ENCODE measurements at regions not wholly inside any gene's neighbourhood (a gene's known extent, or its start where the extent isn't known, plus 50 kb on each side); places are given as distances from the start of the nearest gene placed in this dataset.
"Not testable (repeated sequence)": the region's sequence is repeated elsewhere in the genome, so short reads cannot be mapped to it uniquely, and the experiment has no call there.

GRCh38 chr4:188732131-188732530 is 592.9 kb downstream of the TRIML1 start:
- no peaks in the 10 kb centered on the region for H3K36me3 ChIP-seq
- ATAC-seq, result no peak
- intact Hi-C loops (cut with DNase I), result no loop called here
- H3K27me3 ChIP-seq, result no peaks in the 10 kb centered on the region
- no peaks in the 10 kb centered on the region for H3K4me1 ChIP-seq
- no peak overlapping the region for H3K27ac ChIP-seq
- H3K4me3 ChIP-seq, result no peak overlapping the region
- DNase-seq, result no peak
- 78 to 88% methylated on average over 3 of the region's 3 CpGs for WGBS, 2 donors
- H3K9me3 ChIP-seq, result peaks cover 0 to 25% (median 0%) of the 10 kb centered on the region in 11 donors
- TF ChIP-seq, protein P1, sequence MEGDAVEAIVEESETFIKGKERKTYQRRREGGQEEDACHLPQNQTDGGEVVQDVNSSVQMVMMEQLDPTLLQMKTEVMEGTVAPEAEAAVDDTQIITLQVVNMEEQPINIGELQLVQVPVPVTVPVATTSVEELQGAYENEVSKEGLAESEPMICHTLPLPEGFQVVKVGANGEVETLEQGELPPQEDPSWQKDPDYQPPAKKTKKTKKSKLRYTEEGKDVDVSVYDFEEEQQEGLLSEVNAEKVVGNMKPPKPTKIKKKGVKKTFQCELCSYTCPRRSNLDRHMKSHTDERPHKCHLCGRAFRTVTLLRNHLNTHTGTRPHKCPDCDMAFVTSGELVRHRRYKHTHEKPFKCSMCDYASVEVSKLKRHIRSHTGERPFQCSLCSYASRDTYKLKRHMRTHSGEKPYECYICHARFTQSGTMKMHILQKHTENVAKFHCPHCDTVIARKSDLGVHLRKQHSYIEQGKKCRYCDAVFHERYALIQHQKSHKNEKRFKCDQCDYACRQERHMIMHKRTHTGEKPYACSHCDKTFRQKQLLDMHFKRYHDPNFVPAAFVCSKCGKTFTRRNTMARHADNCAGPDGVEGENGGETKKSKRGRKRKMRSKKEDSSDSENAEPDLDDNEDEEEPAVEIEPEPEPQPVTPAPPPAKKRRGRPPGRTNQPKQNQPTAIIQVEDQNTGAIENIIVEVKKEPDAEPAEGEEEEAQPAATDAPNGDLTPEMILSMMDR (IDR thresholded peaks at IDR 0.05), result no peak

GRCh38 chr4:188735082-188735481 is 595.8 kb downstream of the TRIML1 start:
- DNase-seq (no peak), ATAC-seq (no peak)
- Histone ChIP-seq H3K4me1 (no peaks in the 10 kb centered on the region), H3K27me3 (no peaks in the 10 kb centered on the region), H3K36me3 (no peaks in the 10 kb centered on the region), H3K27ac (no peak overlapping the region), H3K9me3 (peaks cover 0 to 21% (median 0%) of the 10 kb centered on the region in 11 donors), H3K4me3 (no peak overlapping the region)
- 92 to 94% methylated on average over 15 of the region's 15 CpGs for whole genome bisulfite sequencing, 2 donors
- TF ChIP-seq, protein P1 (IDR thresholded peaks at IDR 0.05), result no peak
- intact Hi-C loops (cut with DNase I), result no loop called here

DNA sequence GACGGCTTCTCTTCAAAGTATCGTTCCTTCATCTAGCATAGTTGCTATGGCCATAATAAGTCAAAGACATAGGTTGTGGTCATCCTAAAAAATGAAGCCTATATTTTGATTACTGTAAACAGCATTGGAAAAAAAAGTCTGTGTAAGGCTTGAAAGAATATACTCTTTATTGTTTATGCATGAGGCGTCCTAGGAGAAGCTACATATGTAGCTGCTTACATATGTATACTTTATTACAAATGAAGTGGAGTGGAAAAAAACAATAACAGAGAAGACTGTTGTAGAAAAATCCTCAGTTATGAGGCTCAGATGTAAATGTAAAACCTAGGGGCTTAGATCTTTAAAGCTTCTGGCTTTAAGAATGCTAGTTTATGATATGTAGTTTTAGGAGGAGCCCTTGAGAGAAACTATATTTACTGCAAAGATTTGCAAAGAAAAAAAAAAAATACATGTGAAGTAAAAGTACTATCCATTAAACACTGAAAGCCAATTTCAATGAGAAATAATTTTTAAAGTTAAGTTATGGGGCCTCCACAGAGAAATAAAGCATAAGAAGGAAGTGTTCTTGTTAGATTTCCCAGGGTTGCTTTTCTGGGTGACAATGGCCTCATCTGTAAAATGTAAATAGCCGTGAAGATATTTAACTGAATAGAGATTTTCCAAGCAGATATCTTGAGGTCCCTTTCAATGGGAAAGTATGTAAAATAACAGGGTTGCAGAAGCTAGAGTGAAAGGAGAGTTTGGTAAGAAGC is 598.2 kb downstream of the TRIML1 start:
- no peak overlapping the region for H3K4me3 ChIP-seq
- H3K4me1 ChIP-seq, result no peaks in the 10 kb centered on the region
- H3K36me3 ChIP-seq, result no peaks in the 10 kb centered on the region
- H3K9me3 ChIP-seq, result peaks cover 0 to 13% (median 0%) of the 10 kb centered on the region in 11 donors
- no peak for ATAC-seq
- no peaks in the 10 kb centered on the region for H3K27me3 ChIP-seq
- WGBS, 2 donors, result 90 to 91% methylated on average over 4 of the region's 4 CpGs
- intact Hi-C loops (cut with DNase I), result no loop called here
- TF ChIP-seq, protein P1 (IDR thresholded peaks at IDR 0.05), result no peak
- no peak overlapping the region for H3K27ac ChIP-seq
- no peak for DNase-seq

DNA sequence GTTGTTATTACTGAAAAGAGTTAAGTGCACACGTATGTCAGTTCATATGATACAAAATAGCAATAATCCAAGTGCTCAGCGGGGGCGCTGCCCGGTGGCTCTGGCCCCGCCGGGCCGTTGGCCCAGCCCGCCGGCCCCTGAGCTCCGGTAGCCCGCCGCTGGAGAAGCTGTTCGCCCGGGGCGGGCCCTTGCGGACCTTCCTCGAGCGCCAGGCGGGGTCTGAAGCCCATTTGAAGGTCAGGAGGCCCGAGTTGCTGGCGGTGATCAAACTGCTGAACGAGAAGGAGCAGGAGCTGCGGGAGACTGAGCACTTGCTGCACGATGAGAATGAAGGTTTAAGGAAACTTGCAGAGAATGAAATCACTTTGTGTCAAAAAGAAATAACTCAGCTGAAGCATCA is 599.0 kb downstream of the TRIML1 start:
- H3K9me3 ChIP-seq; DNase-seq; H3K27me3 ChIP-seq; H3K4me1 ChIP-seq; intact Hi-C loops (cut with DNase I); H3K36me3 ChIP-seq: not testable (repeated sequence)
- Histone ChIP-seq H3K27ac (peak overlapping the region in 3 of 10 donors; percentile 51 to 60 (median 53)), H3K4me3 (peak overlapping the region in 5 of 10 donors; percentile 36 to 52 (median 46))
- 81 to 83% methylated on average over 18 to 20 of the region's 24 CpGs for WGBS, 2 donors
- ATAC-seq, result peak in 2 of 8 donors; percentile 39 to 44

DNA sequence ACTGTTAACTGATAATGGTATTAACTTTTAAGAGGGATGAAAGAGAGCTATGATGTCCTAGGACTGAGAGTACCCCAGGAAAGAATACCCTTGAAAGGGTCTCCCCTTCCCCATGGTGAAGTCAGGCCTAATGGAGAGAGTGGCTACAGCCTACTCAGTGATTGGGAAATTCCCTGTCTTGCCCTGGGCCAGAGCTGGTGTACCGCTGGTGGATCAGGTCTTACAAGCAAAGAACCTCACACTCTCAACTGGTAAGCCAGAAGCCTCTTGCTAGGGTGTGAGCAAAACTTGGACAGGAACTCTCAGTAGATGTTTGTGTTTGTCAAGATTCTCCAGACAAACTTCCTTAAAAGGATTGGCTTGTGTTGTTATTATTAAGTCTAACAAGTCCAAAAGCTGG is 600.9 kb downstream of the TRIML1 start:
- H3K9me3 ChIP-seq, result peaks cover 0 to 13% (median 0%) of the 10 kb centered on the region in 11 donors
- DNase-seq; H3K4me3 ChIP-seq; H3K27ac ChIP-seq; ATAC-seq; H3K36me3 ChIP-seq; H3K4me1 ChIP-seq; H3K27me3 ChIP-seq; intact Hi-C loops (cut with DNase I): not testable (repeated sequence)
- 91 to 93% methylated on average over 1 of the region's 1 CpG for WGBS, 2 donors

- H3K4me3 ChIP-seq; DNase-seq; ATAC-seq; H3K27me3 ChIP-seq; H3K27ac ChIP-seq; H3K36me3 ChIP-seq; H3K4me1 ChIP-seq; intact Hi-C loops (cut with DNase I): not testable (repeated sequence)
- peaks cover 0 to 13% (median 0%) of the 10 kb centered on the region in 11 donors for H3K9me3 ChIP-seq
- WGBS, 2 donors, result 60% methylated on average over 1 of the region's 1 CpG; no CpG with 5 or more reads in 1 of the 2 donors
Observed at GRCh38 chr4:188740791-188741190, 601.5 kb downstream of the TRIML1 start.
